OCI-M1 (cell line): ENCODE measurements at regions not wholly inside any gene's neighbourhood (a gene's known extent, or its start where the extent isn't known, plus 50 kb on each side); places are given as distances from the start of the nearest gene placed in this dataset.
A peak's percentile ranks its signal among the peaks of the same experiment; 100 is the strongest.

Experiments
- DNase-seq: peaks from one replicate; lab custom pipeline; 2025; lab: John Stamatoyannopoulos, UW

- no peak for DNase-seq
Measured at GRCh38 chr6:22940581-22941290, 371.4 kb downstream of the HDGFL1 start.

GRCh38 chr6:22942403-22942802, 373.0 kb downstream of the HDGFL1 start:
- DNase-seq = no peak

GRCh38 chr6:22943327-22943726, 374.0 kb downstream of the HDGFL1 start:
- no peak for DNase-seq

- DNase-seq = no peak
Measured at GRCh38 chr6:22949967-22950366, 380.6 kb downstream of the HDGFL1 start.

GRCh38 chr6:22952097-22952496, 382.7 kb downstream of the HDGFL1 start:
- DNase-seq = no peak

- DNase-seq = peak; percentile 83
Measured at GRCh38 chr6:22954749-22955385, 385.5 kb downstream of the HDGFL1 start.

- DNase-seq = no peak
Measured at GRCh38 chr6:22956029-22956681, 386.8 kb downstream of the HDGFL1 start.

GRCh38 chr6:22958677-22959076, 389.3 kb downstream of the HDGFL1 start:
- no peak for DNase-seq

- no peak for DNase-seq
Measured at GRCh38 chr6:22959571-22959970, 390.2 kb downstream of the HDGFL1 start.

GRCh38 chr6:22964334-22964733, 395.0 kb downstream of the HDGFL1 start:
- DNase-seq = no peak

GRCh38 chr6:22965889-22966288, 396.5 kb downstream of the HDGFL1 start:
- DNase-seq = peak; percentile 31

GRCh38 chr6:22966691-22967422, 397.5 kb downstream of the HDGFL1 start:
- no peak for DNase-seq

- DNase-seq = no peak
Measured at GRCh38 chr6:22970004-22970403, 400.6 kb downstream of the HDGFL1 start.

- no peak for DNase-seq
Measured at GRCh38 chr6:22972771-22973170, 403.4 kb downstream of the HDGFL1 start.

GRCh38 chr6:22975079-22975478, 405.7 kb downstream of the HDGFL1 start:
- no peak for DNase-seq

- peak; percentile 23 for DNase-seq
Measured at GRCh38 chr6:22980446-22980845, 411.1 kb downstream of the HDGFL1 start.

- no peak for DNase-seq
Measured at GRCh38 chr6:23002044-23002619, 432.8 kb downstream of the HDGFL1 start.

GRCh38 chr6:23003671-23004467, 434.5 kb downstream of the HDGFL1 start:
- no peak for DNase-seq

GRCh38 chr6:23006656-23007055, 437.3 kb downstream of the HDGFL1 start:
- no peak for DNase-seq

- no peak for DNase-seq
Measured at GRCh38 chr6:23011615-23012014, 442.2 kb downstream of the HDGFL1 start.

- DNase-seq = no peak
Measured at GRCh38 chr6:23013776-23014175, 444.4 kb downstream of the HDGFL1 start.
